GM23338 (cell line): ENCODE measurements at regions not wholly inside any gene's neighbourhood (a gene's known extent, or its start where the extent isn't known, plus 50 kb on each side); places are given as distances from the start of the nearest gene placed in this dataset.

ENCODE experiments used
- CREB1 ChIP-seq: fragments of 250-450 bp; sonication (Bioruptor Pico); IDR thresholded peaks from 2 replicates; pipeline ENCODE4 v1.5.0; 2020; ENCODE audit warnings: low read depth, mild to moderate bottlenecking, moderate library complexity
- CTCF ChIP-seq, 2 experiments: fragments of 200-600 bp in 1 of 2; sonication (generic) in 1 of 2; conservative IDR thresholded peaks; 2 replicates each; pipeline versions ENCODE4 v1.5.1 to v1.6.1; 2016 to 2017; ENCODE audit warnings: antibody characterized with exemption in 2 of 2, low read depth in 2 of 2, mild to moderate bottlenecking in 2 of 2, moderate library complexity in 1 of 2
- EZH2 ChIP-seq: fragments of 200-600 bp; sonication (generic); IDR thresholded peaks from one replicate; pipeline ENCODE4 v1.8.0; 2017; ENCODE audit warnings: antibody characterized with exemption, mild to moderate bottlenecking, low read depth; ENCODE audit not compliant: unreplicated experiment
- EZH2phosphoT487 ChIP-seq: fragments of 200-600 bp; sonication (generic); IDR thresholded peaks from one replicate; pipeline ENCODE4 v1.8.1; 2018; ENCODE audit warnings: antibody characterized with exemption; ENCODE audit not compliant: unreplicated experiment
- POLR2AphosphoS5 ChIP-seq: IDR thresholded peaks from 2 replicates; pipeline ENCODE4 v1.6.1; 2016; ENCODE audit warnings: antibody characterized with exemption, low read depth
- STAT1 ChIP-seq: IDR thresholded peaks from one replicate; pipeline ENCODE4 v1.6.1; 2016; ENCODE audit warnings: antibody characterized with exemption; ENCODE audit not compliant: unreplicated experiment

GRCh38 chr17:77317091-77317750 lies 176.5 kb downstream of the SEC14L1 start:
- TF ChIP-seq EZH2phosphoT487: no peak
- TF ChIP-seq EZH2: no peak
- no peak for TF ChIP-seq CTCF (conservative IDR thresholded peaks at IDR 0.05; ENCODE audit: low read depth in 2 of 2)
- no peak for TF ChIP-seq POLR2AphosphoS5
- no peak for TF ChIP-seq CREB1 (CRISPR knock-in tag)
- no peak for TF ChIP-seq STAT1
